ENCODE measurements at regions not wholly inside any gene's neighbourhood (a gene's known extent, or its start where the extent isn't known, plus 50 kb on each side); places are given as distances from the start of the nearest gene placed in this dataset.

DNA sequence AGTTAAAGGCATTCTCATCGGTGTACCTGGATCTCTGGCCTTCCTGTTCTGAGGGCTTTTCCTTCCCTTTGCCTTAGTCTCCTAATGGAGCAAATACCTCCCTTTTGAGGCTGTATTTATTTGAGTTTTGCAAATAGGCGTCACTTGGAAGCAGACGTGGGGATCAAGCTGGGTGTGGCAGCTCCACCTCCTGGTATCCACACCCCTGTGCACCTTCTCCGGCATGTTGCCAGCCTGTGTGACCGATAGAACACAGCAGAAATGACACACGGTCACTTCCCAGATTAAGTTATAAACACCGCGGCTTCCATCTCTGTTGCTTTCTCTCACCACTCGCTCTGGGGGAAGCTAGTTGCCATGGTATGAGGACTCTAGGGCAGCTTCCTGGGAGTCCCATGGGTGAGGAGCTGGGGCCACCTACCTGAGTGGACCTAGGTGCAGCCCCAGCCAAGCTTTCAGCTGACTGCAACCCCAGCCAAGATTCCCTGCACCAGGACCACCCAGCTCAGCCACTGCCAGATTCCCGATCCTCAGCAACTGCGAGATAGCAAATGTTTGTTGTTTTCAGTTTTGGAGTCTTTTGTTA lies 214.4 kb upstream of the MVB12B start:
- no peaks in the 10 kb centered on the region for H3K36me3 Mint-ChIP-seq (ENCODE audit: insufficient read depth in 2 of 2)
- H3K27me3 Mint-ChIP-seq (ENCODE audit: low read depth), result peaks cover 14% of the 10 kb centered on the region
- ATAC-seq (replicated peaks in 1 of 2) (no peak), DNase-seq (no peak)
- H3K4me1 Mint-ChIP-seq (ENCODE audit: low read depth), result no peaks in the 10 kb centered on the region
- H3K9me3 Mint-ChIP-seq, result no peaks in the 10 kb centered on the region
- H3K4me3 Mint-ChIP-seq, result no peak overlapping the region
- no peak overlapping the region for H3K27ac Mint-ChIP-seq

DNA sequence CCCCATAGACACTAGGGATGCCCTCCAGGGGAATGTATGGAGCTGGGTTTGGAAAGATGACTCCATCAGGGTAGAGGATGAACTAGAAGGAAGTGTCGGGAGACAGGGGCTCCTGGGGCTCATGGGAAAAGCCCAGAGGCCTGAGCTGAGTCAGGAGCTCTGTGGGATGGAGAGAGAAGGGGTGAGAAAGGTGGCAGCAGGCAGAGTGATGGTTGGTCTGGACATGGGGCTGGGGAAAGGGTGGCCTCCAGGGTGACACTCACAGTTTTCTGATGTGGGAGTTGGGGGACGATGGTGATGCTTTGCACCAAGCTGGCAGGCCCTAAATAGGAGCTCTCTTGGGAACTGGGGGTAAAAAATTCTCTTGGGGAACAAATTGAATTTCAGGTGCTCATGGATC lies 213.5 kb upstream of the MVB12B start:
- DNase-seq (no peak), ATAC-seq (replicated peaks in 1 of 2) (no peak)
- Mint-ChIP-seq H3K4me3 (no peak overlapping the region), H3K9me3 (no peaks in the 10 kb centered on the region), H3K27me3 (ENCODE audit: low read depth) (peaks cover 14% of the 10 kb centered on the region), H3K36me3 (ENCODE audit: insufficient read depth in 2 of 2) (no peaks in the 10 kb centered on the region), H3K27ac (no peak overlapping the region), H3K4me1 (ENCODE audit: low read depth) (no peaks in the 10 kb centered on the region)

DNA sequence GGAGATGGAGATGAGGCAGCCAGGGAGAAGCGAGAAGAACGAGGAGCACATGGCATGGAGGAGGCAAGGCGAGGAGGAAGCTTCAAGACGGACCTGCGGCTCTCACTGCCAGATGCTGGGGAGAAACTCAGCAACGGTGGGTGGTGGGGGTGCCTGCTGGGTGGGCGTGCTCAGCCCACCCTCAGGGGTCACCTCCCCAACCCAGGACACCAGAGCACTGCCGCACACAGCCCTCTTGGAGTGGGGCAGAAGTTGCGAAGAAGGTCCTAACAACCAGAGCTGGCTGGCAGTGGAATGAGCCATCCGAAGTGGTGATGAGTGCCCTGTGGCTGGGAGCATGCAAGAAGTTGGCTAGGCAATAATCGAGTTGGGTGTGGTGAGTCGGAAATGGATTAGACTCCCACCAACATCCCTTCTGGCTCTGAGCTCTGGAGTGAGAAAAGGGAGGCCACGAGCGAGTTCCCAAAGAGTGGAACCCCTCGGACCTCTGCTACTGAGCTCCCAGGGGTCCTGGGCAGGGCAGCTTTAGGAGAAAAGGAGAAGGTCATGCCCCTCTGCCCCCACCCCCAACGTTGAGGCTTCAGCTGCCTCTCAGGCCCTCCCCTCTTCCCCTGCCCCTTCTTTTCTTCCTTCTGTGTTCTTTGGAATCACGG lies 212.7 kb upstream of the MVB12B start:
- no peak overlapping the region for H3K4me3 Mint-ChIP-seq
- DNase-seq (no peak), ATAC-seq (replicated peaks in 1 of 2) (no peak)
- no peaks in the 10 kb centered on the region for H3K9me3 Mint-ChIP-seq
- H3K27ac Mint-ChIP-seq, result no peak overlapping the region
- H3K36me3 Mint-ChIP-seq (ENCODE audit: insufficient read depth in 2 of 2), result no peaks in the 10 kb centered on the region
- peaks cover 14% of the 10 kb centered on the region for H3K27me3 Mint-ChIP-seq (ENCODE audit: low read depth)
- no peaks in the 10 kb centered on the region for H3K4me1 Mint-ChIP-seq (ENCODE audit: low read depth)

DNA sequence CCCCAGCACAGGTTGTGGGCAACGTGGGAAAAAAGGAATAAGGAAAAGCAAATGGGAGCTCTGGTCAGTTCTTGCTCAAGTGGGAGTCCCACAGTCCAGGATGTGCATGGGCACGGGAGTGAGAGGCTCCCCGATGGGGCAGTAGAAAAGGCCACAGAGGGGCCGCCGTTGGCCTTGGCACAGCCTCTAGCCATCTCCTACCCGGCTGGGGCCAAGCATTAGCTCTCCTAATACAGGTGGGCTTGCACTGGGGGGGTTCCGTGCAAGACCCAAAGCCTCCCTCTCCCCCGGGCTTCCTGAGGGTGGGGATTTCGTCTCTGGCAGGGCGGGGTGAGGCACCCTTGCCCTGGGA lies 212.2 kb upstream of the MVB12B start:
- Mint-ChIP-seq H3K36me3 (ENCODE audit: insufficient read depth in 2 of 2) (no peaks in the 10 kb centered on the region), H3K9me3 (no peaks in the 10 kb centered on the region), H3K4me3 (no peak overlapping the region), H3K27me3 (ENCODE audit: low read depth) (peaks cover 14% of the 10 kb centered on the region), H3K4me1 (ENCODE audit: low read depth) (no peaks in the 10 kb centered on the region), H3K27ac (no peak overlapping the region)
- ATAC-seq (replicated peaks in 1 of 2) (no peak), DNase-seq (no peak)

DNA sequence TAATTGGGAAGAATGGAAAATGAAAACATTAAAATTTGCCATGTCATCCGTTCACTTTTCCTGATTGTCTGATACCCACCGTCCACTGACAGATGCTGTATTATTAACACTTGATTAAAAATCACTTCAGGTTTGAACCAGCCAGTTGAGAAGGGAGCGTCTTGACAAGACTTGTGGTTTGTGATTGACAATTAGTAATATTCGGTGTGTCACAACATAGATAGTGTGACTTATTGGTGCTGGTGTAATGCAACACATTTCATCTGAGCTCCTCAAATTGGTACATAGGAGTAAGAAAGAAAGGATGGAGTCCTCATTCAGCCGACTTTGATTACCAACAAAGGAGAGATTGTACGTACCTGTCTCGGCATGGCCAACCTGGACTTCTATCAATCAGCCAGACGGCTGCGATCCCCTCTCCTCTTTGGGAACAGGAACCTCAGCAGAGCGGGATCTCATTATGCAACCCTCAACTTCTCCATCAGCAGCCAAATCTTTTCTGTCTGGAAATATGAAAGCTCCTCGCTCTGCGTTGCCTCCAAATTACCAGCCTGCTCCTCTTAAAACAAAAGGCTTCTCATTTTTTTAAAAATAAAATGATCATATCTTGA lies 211.7 kb upstream of the MVB12B start:
- H3K9me3 Mint-ChIP-seq, result no peaks in the 10 kb centered on the region
- ATAC-seq (replicated peaks in 1 of 2), result no peak
- no peak overlapping the region for H3K27ac Mint-ChIP-seq
- H3K4me3 Mint-ChIP-seq, result no peak overlapping the region
- H3K4me1 Mint-ChIP-seq (ENCODE audit: low read depth), result no peaks in the 10 kb centered on the region
- no peak for DNase-seq
- peaks cover 19% of the 10 kb centered on the region for H3K27me3 Mint-ChIP-seq (ENCODE audit: low read depth)
- H3K36me3 Mint-ChIP-seq (ENCODE audit: insufficient read depth in 2 of 2), result no peaks in the 10 kb centered on the region

DNA sequence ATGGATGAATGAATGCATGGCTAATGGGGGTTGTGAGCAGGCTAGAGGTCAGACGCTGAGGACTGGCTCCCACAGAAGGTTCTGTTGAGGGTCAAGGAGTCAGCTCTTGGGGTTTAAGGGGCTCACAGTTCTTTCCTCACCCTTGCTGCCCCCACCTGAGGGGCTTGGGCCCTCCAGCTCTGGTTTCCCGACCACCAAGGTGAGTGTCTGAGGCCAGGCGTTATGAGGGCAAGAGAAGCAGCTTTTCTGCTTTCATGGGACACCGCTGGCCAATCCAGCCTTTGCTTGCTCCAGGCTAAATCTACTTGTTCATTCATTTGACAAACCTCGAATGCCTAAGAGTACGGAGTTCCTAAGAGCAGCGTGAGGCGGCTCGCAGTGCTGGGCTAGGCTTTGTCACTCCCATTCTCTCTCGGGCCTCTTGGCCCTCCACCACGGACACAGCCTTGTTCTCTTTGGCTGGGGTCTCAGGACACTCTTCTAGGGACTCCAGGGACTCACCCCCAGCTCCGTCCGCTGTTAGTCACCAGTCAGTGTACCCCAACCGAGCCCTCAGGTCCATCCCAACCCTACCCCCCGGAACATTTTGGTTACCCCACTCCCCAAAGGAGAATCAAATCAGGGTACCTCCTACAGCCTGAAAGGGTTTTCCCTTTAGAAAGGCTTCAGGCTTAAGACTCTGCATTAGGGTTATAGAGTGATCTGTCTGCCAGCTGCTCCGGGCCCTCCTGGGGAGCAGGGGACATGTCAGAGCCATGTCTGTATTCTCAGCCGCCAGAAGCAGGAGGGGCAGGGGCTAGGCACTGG lies 210.1 kb upstream of the MVB12B start:
- Mint-ChIP-seq H3K27ac (no peak overlapping the region), H3K4me1 (ENCODE audit: low read depth) (no peaks in the 10 kb centered on the region), H3K9me3 (no peaks in the 10 kb centered on the region), H3K36me3 (ENCODE audit: insufficient read depth in 2 of 2) (no peaks in the 10 kb centered on the region), H3K27me3 (ENCODE audit: low read depth) (peaks cover 25% of the 10 kb centered on the region), H3K4me3 (no peak overlapping the region)
- no peak for ATAC-seq (replicated peaks in 1 of 2)
- DNase-seq, result no peak

DNA sequence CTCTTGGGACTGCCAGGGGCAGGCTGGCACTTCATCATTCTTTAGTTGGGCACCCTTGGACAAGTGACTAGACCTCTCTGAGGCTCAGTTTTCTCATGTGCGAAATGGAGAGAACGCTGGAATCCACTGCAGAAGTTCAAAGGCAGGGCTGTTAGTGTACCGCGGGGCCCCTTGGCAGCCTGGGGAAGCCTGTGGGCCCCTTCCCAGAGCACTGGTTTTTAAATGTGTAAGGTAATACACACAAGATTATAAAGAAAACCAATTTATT lies 209.5 kb upstream of the MVB12B start:
- ATAC-seq (replicated peaks in 1 of 2) (no peak), DNase-seq (no peak)
- H3K36me3 Mint-ChIP-seq (ENCODE audit: insufficient read depth in 2 of 2), result no peaks in the 10 kb centered on the region
- H3K27ac Mint-ChIP-seq, result no peak overlapping the region
- H3K9me3 Mint-ChIP-seq, result no peaks in the 10 kb centered on the region
- H3K27me3 Mint-ChIP-seq (ENCODE audit: low read depth), result peaks cover 25% of the 10 kb centered on the region
- H3K4me3 Mint-ChIP-seq, result no peak overlapping the region
- H3K4me1 Mint-ChIP-seq (ENCODE audit: low read depth), result no peaks in the 10 kb centered on the region

DNA sequence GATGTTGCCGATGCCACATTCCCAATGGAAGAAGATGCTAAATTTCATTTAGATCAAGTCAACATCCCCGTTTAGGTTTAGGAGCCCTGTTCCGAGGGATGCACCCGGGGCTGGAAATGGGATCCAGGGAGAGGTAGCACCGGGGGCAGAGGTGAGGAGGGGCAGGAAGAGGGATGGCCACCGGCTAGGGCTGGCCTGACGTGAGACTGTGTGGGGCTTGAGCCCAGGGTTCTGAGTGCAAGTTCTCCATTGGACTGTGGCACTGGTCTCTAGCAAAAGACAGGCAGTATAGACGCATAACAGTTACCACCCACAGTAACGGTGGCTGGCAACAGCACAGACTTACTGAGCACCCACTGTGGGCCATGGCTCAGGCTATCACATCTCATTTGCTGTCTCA lies 209.0 kb upstream of the MVB12B start:
- ATAC-seq (replicated peaks in 1 of 2), result no peak
- Mint-ChIP-seq H3K4me3 (no peak overlapping the region), H3K27me3 (ENCODE audit: low read depth) (peaks cover 21% of the 10 kb centered on the region), H3K9me3 (no peaks in the 10 kb centered on the region), H3K36me3 (ENCODE audit: insufficient read depth in 2 of 2) (no peaks in the 10 kb centered on the region), H3K27ac (no peak overlapping the region), H3K4me1 (ENCODE audit: low read depth) (no peaks in the 10 kb centered on the region)
- no peak for DNase-seq

DNA sequence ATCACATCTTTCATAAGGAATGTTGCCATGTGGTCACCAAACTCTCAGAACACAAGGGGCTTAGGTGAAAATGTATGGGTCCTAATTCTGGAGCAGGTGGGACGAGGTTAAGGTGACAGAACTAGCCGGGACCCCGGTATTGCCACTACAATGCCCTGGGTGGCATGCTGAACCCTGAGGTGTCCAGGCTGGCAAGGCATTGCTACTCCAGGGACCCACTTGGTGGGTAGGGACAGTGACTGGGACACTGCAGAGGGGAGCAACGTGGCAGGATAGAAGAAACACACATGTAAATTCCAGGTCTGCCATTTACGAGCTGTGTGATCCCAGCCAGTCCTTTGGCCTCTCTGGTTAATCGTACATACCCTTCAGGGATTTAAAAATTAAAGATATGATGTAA lies 206.9 kb upstream of the MVB12B start:
- H3K4me1 Mint-ChIP-seq (ENCODE audit: low read depth), result no peaks in the 10 kb centered on the region
- H3K4me3 Mint-ChIP-seq, result no peak overlapping the region
- ATAC-seq (replicated peaks in 1 of 2) (no peak), DNase-seq (no peak)
- no peak overlapping the region for H3K27ac Mint-ChIP-seq
- H3K27me3 Mint-ChIP-seq (ENCODE audit: low read depth), result peaks cover 28% of the 10 kb centered on the region
- no peaks in the 10 kb centered on the region for H3K36me3 Mint-ChIP-seq (ENCODE audit: insufficient read depth in 2 of 2)
- no peaks in the 10 kb centered on the region for H3K9me3 Mint-ChIP-seq

DNA sequence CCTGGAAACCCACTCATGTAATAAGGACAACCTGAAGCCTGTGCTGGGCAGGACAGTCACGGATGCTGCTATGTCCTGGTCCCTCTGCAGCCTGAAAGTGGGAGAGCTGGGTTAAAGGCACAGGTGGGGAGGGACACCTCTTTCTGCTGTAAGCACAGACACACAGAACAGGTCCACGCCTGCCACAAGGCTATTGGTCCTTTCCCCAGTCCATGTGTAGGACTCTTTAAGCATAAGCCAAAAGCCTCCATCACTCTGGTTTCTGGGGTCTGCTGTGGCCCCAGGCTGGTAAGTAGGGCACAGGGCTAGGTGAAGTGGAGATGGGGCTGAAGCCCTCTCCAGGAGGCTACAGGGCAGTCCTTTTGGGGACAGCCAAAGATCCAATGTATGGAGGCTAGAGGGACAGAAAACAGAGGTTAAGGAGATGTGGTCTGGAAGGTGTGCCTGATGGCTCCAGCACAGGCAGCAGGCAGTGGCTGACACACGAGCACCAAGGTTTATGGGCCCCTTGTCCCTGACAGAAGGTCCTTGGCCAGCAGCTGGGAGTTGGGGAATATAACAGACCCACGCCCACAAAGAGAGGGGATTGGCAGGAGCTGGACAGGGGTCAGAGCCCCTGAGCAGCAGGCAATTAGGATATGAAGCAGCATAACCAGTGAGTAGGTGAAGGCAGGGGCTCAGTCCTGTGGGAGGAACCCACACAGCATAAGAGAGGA lies 203.6 kb upstream of the MVB12B start:
- no peak overlapping the region for H3K4me3 Mint-ChIP-seq
- H3K27me3 Mint-ChIP-seq (ENCODE audit: low read depth), result peaks cover 44% of the 10 kb centered on the region
- no peaks in the 10 kb centered on the region for H3K36me3 Mint-ChIP-seq (ENCODE audit: insufficient read depth in 2 of 2)
- no peak overlapping the region for H3K27ac Mint-ChIP-seq
- no peaks in the 10 kb centered on the region for H3K4me1 Mint-ChIP-seq (ENCODE audit: low read depth)
- ATAC-seq (replicated peaks in 1 of 2), result no peak
- no peaks in the 10 kb centered on the region for H3K9me3 Mint-ChIP-seq
- DNase-seq, result no peak

DNA sequence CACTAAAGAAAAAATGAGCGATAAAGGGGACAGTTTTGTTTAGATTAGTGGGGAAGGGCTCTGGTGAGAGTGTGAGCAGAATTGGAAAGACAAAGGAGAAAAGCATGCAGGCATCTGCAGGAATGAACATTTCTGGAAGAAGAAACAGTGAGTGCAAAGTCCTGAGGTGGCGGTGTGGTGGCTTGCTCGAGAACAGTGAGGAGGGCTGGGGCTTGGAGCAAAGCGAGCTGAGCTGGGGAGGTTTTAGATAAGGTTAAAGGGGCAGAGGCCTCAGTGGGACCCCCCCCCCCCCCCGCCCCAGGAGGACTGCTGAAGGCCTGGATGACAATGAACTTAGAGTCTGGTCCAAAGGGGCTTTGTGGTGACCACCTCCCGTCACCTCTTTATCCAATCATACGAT lies 202.7 kb upstream of the MVB12B start:
- Mint-ChIP-seq H3K27me3 (ENCODE audit: low read depth) (peaks cover 44% of the 10 kb centered on the region), H3K27ac (no peak overlapping the region), H3K36me3 (ENCODE audit: insufficient read depth in 2 of 2) (no peaks in the 10 kb centered on the region), H3K4me1 (ENCODE audit: low read depth) (no peaks in the 10 kb centered on the region), H3K4me3 (no peak overlapping the region), H3K9me3 (no peaks in the 10 kb centered on the region)
- DNase-seq (no peak), ATAC-seq (replicated peaks in 1 of 2) (no peak)

DNA sequence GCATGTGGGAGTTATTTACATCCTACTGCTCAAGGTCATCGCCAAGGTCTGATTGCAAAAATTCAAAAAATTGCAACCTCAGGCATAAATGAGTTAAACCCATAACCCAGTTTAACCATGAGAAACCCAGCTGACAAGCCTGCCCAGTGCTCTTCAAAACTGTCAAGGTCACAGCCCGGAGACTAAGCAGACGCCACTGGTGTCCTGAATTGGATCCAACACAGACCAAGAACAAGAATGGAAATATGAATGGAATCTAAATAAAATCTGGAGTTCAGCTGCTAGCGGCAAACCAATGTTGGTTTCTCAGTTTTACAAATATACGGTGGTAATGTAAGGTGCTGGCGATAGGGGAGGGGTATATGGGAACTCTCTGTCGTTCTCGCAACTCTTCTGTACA lies 201.5 kb upstream of the MVB12B start:
- DNase-seq, result no peak
- H3K4me1 Mint-ChIP-seq (ENCODE audit: low read depth), result no peaks in the 10 kb centered on the region
- H3K4me3 Mint-ChIP-seq, result no peak overlapping the region
- ATAC-seq (replicated peaks in 1 of 2), result no peak
- H3K27me3 Mint-ChIP-seq (ENCODE audit: low read depth), result peaks cover 41% of the 10 kb centered on the region
- no peak overlapping the region for H3K27ac Mint-ChIP-seq
- no peaks in the 10 kb centered on the region for H3K9me3 Mint-ChIP-seq
- no peaks in the 10 kb centered on the region for H3K36me3 Mint-ChIP-seq (ENCODE audit: insufficient read depth in 2 of 2)

DNA sequence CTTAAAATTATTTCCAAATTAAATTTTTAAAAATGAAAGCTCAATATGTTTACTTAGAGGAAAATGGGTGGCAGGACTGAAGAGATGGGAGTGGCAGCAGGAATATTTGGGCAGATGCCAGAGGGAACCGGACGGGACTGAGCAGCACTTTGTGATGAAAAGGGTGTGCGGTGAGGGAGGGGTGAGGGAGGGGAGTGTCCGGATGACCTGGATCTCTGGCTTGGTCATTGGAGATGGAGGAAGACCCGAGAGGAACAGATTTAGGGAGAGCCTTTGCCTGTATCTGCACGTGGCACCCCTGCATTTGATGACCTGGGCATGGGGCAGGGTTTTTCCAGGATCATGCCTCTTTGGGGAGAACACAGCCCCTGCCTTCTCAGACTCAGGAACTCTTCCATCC lies 201.1 kb upstream of the MVB12B start:
- H3K4me1 Mint-ChIP-seq (ENCODE audit: low read depth), result no peaks in the 10 kb centered on the region

More for the DNA sequence above, 201.1 kb upstream of the MVB12B start:
- H3K36me3 Mint-ChIP-seq (ENCODE audit: insufficient read depth in 2 of 2), result no peaks in the 10 kb centered on the region
- no peak overlapping the region for H3K27ac Mint-ChIP-seq
- H3K9me3 Mint-ChIP-seq, result no peaks in the 10 kb centered on the region
- no peak for DNase-seq
- H3K4me3 Mint-ChIP-seq, result no peak overlapping the region
- H3K27me3 Mint-ChIP-seq (ENCODE audit: low read depth), result peaks cover 40% of the 10 kb centered on the region
- ATAC-seq (replicated peaks in 1 of 2), result no peak

Measured in activated T-cell treated with anti-CD3 and anti-CD28 coated beads, Interleukin-2, amount 50 U/mL, for 72 hours (primary cell).